HuH-7 (cell line): ENCODE measurements at regions not wholly inside any gene's neighbourhood (a gene's known extent, or its start where the extent isn't known, plus 50 kb on each side); places are given as distances from the start of the nearest gene placed in this dataset.
"Not testable (repeated sequence)": the region's sequence is repeated elsewhere in the genome, so short reads cannot be mapped to it uniquely, and the experiment has no call there.

Source experiments
- DNase-seq: peaks from one replicate; pipeline ENCODE4 v3.0.0; 2011; ENCODE audit warnings: low spot score

- no peak for DNase-seq
These were observed 50.9 kb upstream of the NXT1 start for GRCh38 chr20:23299673-23300050.

GRCh38 chr20:23298926-23299672 lies 51.5 kb upstream of the NXT1 start:
- no peak for DNase-seq

- no peak for DNase-seq
These were observed 52.4 kb upstream of the NXT1 start for GRCh38 chr20:23298155-23298554.

GRCh38 chr20:23296841-23297701 lies 53.5 kb upstream of the NXT1 start:
- DNase-seq, result no peak

- DNase-seq, result no peak
These were observed 54.7 kb upstream of the NXT1 start for GRCh38 chr20:23295934-23296333.

- no peak for DNase-seq
These were observed 55.9 kb upstream of the NXT1 start for GRCh38 chr20:23294671-23295070.

- no peak for DNase-seq
These were observed 56.4 kb upstream of the NXT1 start for GRCh38 chr20:23294166-23294565.

- DNase-seq, result no peak
These were observed 56.9 kb upstream of the NXT1 start for GRCh38 chr20:23293689-23294088.

GRCh38 chr20:23292311-23292710 lies 58.3 kb upstream of the NXT1 start:
- DNase-seq, result not testable (repeated sequence)

GRCh38 chr20:23291575-23292240 lies 58.9 kb upstream of the NXT1 start:
- no peak for DNase-seq

GRCh38 chr20:23290761-23291574 lies 59.6 kb upstream of the NXT1 start:
- DNase-seq, result no peak

- DNase-seq, result no peak
These were observed 60.7 kb upstream of the NXT1 start for GRCh38 chr20:23289724-23290395.

- no peak for DNase-seq
These were observed 61.3 kb upstream of the NXT1 start for GRCh38 chr20:23289249-23289648.

- no peak for DNase-seq
These were observed 63.0 kb upstream of the NXT1 start for GRCh38 chr20:23287354-23288190.

GRCh38 chr20:23286346-23286745 lies 64.2 kb upstream of the NXT1 start:
- DNase-seq, result no peak

- DNase-seq, result no peak
These were observed 65.1 kb upstream of the NXT1 start for GRCh38 chr20:23285536-23285935.

- DNase-seq, result no peak
These were observed 66.6 kb upstream of the NXT1 start for GRCh38 chr20:23284009-23284408.

GRCh38 chr20:23283096-23283850 lies 67.3 kb upstream of the NXT1 start:
- DNase-seq, result no peak

GRCh38 chr20:23282546-23282945 lies 68.0 kb upstream of the NXT1 start:
- DNase-seq, result no peak

- no peak for DNase-seq
These were observed 68.5 kb upstream of the NXT1 start for GRCh38 chr20:23282111-23282510.
